CD14-positive monocyte (primary cell): ENCODE measurements at regions not wholly inside any gene's neighbourhood (a gene's known extent, or its start where the extent isn't known, plus 50 kb on each side); places are given as distances from the start of the nearest gene placed in this dataset.

Experiments used
- DNase-seq, 3 donors: peaks; one replicate each; pipeline ENCODE4 v3.0.0-alpha.2; 2011 to 2022
- H2AFZ ChIP-seq: 2 replicates; pipeline ENCODE4 v1.6.0; 2012; ENCODE audit warnings: mild to moderate bottlenecking, low read depth, low read length, inconsistent platforms; ENCODE audit not compliant: insufficient read depth, poor library complexity, severe bottlenecking
- H3K27ac ChIP-seq, 2 donors: 1 replicate in 1 of 2; 2 replicates in 1 of 2; pipeline ENCODE4 v1.5.1; 2012 to 2013; ENCODE audit warnings: low read length in 2 of 2, control low read depth in 1 of 2, inconsistent platforms in 1 of 2, low read depth in 1 of 2, mild to moderate bottlenecking in 1 of 2
- H3K27me3 ChIP-seq, 2 donors: one replicate each; pipeline versions ENCODE4 v1.6.0 to v1.6.1; 2011 to 2013; ENCODE audit warnings: low read length in 2 of 2; ENCODE audit not compliant: control insufficient read depth in 2 of 2, insufficient read depth in 2 of 2
- H3K36me3 ChIP-seq, 2 donors: replicated peaks in 1 of 2; 1 replicate in 1 of 2; 2 replicates in 1 of 2; pipeline versions ENCODE4 v1.5.1 to v1.6.1; 2012 to 2013; ENCODE audit warnings: low read length in 2 of 2, control low read depth in 1 of 2, inconsistent platforms in 1 of 2, mild to moderate bottlenecking in 1 of 2; ENCODE audit not compliant: insufficient read depth in 2 of 2, control insufficient read depth in 1 of 2
- H3K4me1 ChIP-seq, 2 donors: 1 replicate in 1 of 2; 2 replicates in 1 of 2; pipeline versions ENCODE4 v1.5.1 to v1.6.1; 2012 to 2013; ENCODE audit warnings: low read length in 2 of 2, control low read depth in 1 of 2, inconsistent platforms in 1 of 2, mild to moderate bottlenecking in 1 of 2, moderate library complexity in 1 of 2; ENCODE audit not compliant: insufficient read depth in 2 of 2, control insufficient read depth in 1 of 2
- H3K4me2 ChIP-seq: replicated peaks from 2 replicates; pipeline ENCODE3; 2012; ENCODE audit warnings: low read length, moderate library complexity, mild to moderate bottlenecking; ENCODE audit not compliant: poor library complexity, severe bottlenecking; ENCODE audit errors: extremely low read depth
- H3K4me3 ChIP-seq, 3 experiments: fragments of 200-600 bp in 1 of 3; sonication (generic) in 1 of 3; replicated peaks in 1 of 3; 1 replicate in 2 of 3; 2 replicates in 1 of 3; pipeline ENCODE4 v1.5.1; 2011 to 2013; ENCODE audit warnings: low read length in 3 of 3, mild to moderate bottlenecking in 3 of 3, control low read depth in 2 of 3, low read depth in 2 of 3, inconsistent platforms in 1 of 3, moderate library complexity in 1 of 3
- H3K79me2 ChIP-seq: 2 replicates; pipeline ENCODE4 v1.6.0; 2012; ENCODE audit warnings: mild to moderate bottlenecking, control low read depth, inconsistent platforms, low read length, moderate library complexity; ENCODE audit not compliant: insufficient read depth
- H3K9ac ChIP-seq: 2 replicates; pipeline ENCODE4 v1.6.0; 2017; ENCODE audit warnings: low read length, mild to moderate bottlenecking; ENCODE audit not compliant: insufficient read depth, poor library complexity, severe bottlenecking
- H3K9me3 ChIP-seq, 2 donors: replicated peaks in 1 of 2; 1 replicate in 1 of 2; 2 replicates in 1 of 2; pipeline versions ENCODE4 v1.5.1 to v1.6.1; 2012 to 2013; ENCODE audit warnings: low read length in 2 of 2, control low read depth in 1 of 2; ENCODE audit not compliant: control insufficient read depth in 1 of 2, insufficient read depth in 1 of 2
- H4K20me1 ChIP-seq: 2 replicates; pipeline ENCODE4 v1.6.0; 2012; ENCODE audit warnings: mild to moderate bottlenecking, low read length, control low read depth, moderate library complexity; ENCODE audit not compliant: insufficient read depth
- H3K27ac Mint-ChIP-seq, 7 donors: one replicate each; pipeline ENCODE4 v1.8.0; 2020; ENCODE audit warnings: mild to moderate bottlenecking in 7 of 7, mixed read lengths in 7 of 7, moderate library complexity in 6 of 7, inconsistent platforms in 2 of 7
- H3K27me3 Mint-ChIP-seq, 3 donors: one replicate each; pipeline ENCODE4 v1.8.0; 2021 to 2022; ENCODE audit warnings: low read depth in 3 of 3, mild to moderate bottlenecking in 3 of 3, mixed read lengths in 3 of 3, moderate library complexity in 3 of 3, inconsistent platforms in 1 of 3
- H3K36me3 Mint-ChIP-seq, 2 donors: one replicate each; pipeline ENCODE4 v1.8.0; 2020; ENCODE audit warnings: mixed read lengths in 2 of 2, inconsistent platforms in 1 of 2, mild to moderate bottlenecking in 1 of 2
- H3K4me1 Mint-ChIP-seq: one replicate; pipeline ENCODE4 v1.8.0; 2020; ENCODE audit warnings: mild to moderate bottlenecking, mixed read lengths
- H3K4me3 Mint-ChIP-seq, 2 donors: one replicate each; pipeline ENCODE4 v1.8.0; 2020; ENCODE audit warnings: mild to moderate bottlenecking in 2 of 2, mixed read lengths in 2 of 2, moderate library complexity in 1 of 2
- H3K9me3 Mint-ChIP-seq, 7 donors: one replicate each; pipeline ENCODE4 v1.8.0; 2020 to 2022; ENCODE audit warnings: mixed read lengths in 7 of 7, mild to moderate bottlenecking in 6 of 7, moderate library complexity in 6 of 7, inconsistent platforms in 2 of 7
- CTCF ChIP-seq: fragments of 200-600 bp; IDR thresholded peaks from one replicate; pipeline ENCODE4 v1.8.0; 2022; ENCODE audit warnings: antibody characterized with exemption, mild to moderate bottlenecking
- WGBS: methylation state at CpG from one replicate; pipeline ENCODE4 v1.1.5; 2013; ENCODE audit warnings: missing lambda C conversion rate; ENCODE audit not compliant: insufficient coverage; 5-methylcytosine and 5-hydroxymethylcytosine counted together
- intact Hi-C, 2 donors: fragments of 100-400 bp; cut with micrococcal nuclease; formaldehyde crosslinking; loops; one replicate each; pipeline versions ENCODE4 v1.15.0 to v1.15.1; 2023

DNA sequence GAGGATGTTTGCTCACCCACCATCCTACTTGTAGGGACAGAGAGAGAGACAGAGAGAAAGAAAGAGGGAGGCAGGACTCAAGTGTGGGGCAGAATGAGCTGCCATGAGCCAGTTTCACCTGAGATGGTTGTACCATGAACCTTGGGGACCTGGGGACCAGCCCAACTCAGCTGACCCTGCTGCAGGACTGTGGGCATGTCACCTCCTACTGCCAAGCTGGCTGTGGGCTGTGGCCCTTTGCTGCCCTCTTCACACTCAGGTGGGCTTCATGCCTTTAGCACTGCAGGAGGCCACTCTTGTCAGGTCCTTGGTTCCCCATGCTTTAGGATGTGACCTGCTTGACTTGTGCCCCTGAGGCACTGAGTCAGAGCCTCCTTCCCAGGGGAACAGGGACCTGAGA is 108.2 kb upstream of the PCBD1 start:
- no peaks in the 10 kb centered on the region for H3K79me2 ChIP-seq
- Mint-ChIP-seq H3K4me3 (no peak overlapping the region), H3K27ac (peak overlapping the region in 1 of 7 donors; percentile 54), H3K4me1 (no peaks in the 10 kb centered on the region), H3K27me3 (peaks cover 0 to 9% (median 6%) of the 10 kb centered on the region in 3 donors), H3K36me3 (no peaks in the 10 kb centered on the region), H3K9me3 (peaks cover 0 to 2% (median 0%) of the 10 kb centered on the region in 7 donors)
- intact Hi-C loops, result no loop called here
- no peak overlapping the region for H3K27ac ChIP-seq
- H3K27me3 ChIP-seq, result no peaks in the 10 kb centered on the region
- TF ChIP-seq CTCF, result no peak
- no peaks in the 10 kb centered on the region for H3K36me3 ChIP-seq
- no peak overlapping the region for H3K4me3 ChIP-seq
- DNase-seq, result no peak
- no peak overlapping the region for H3K9ac ChIP-seq
- no peaks in the 10 kb centered on the region for H3K9me3 ChIP-seq
- no peak overlapping the region for H3K4me2 ChIP-seq
- H2AFZ ChIP-seq, result no peak overlapping the region
- H4K20me1 ChIP-seq, result no peaks in the 10 kb centered on the region
- H3K4me1 ChIP-seq, result no peaks in the 10 kb centered on the region

GRCh38 chr10:70997236-70997635 is 108.9 kb upstream of the PCBD1 start:
- Histone ChIP-seq H3K79me2 (no peaks in the 10 kb centered on the region), H3K4me3 (no peak overlapping the region), H3K9me3 (no peaks in the 10 kb centered on the region), H3K4me1 (no peaks in the 10 kb centered on the region), H3K36me3 (no peaks in the 10 kb centered on the region), H3K4me2 (no peak overlapping the region), H4K20me1 (no peaks in the 10 kb centered on the region), H3K27ac (no peak overlapping the region), H3K9ac (no peak overlapping the region), H2AFZ (no peak overlapping the region), H3K27me3 (no peaks in the 10 kb centered on the region)
- WGBS, result 74% methylated on average over 3 of the region's 3 CpGs
- no peak for TF ChIP-seq CTCF
- Mint-ChIP-seq H3K27me3 (peaks cover 0 to 9% (median 6%) of the 10 kb centered on the region in 3 donors), H3K4me1 (no peaks in the 10 kb centered on the region), H3K27ac (no peak overlapping the region), H3K36me3 (no peaks in the 10 kb centered on the region), H3K9me3 (peaks cover 0 to 2% (median 0%) of the 10 kb centered on the region in 7 donors), H3K4me3 (no peak overlapping the region)
- intact Hi-C loops, result no loop called here
- no peak for DNase-seq
